Skeletal muscle tissue (tissue), 3 donors: ENCODE measurements at regions not wholly inside any gene's neighbourhood (a gene's known extent, or its start where the extent isn't known, plus 50 kb on each side); places are given as distances from the start of the nearest gene placed in this dataset.

Source experiments
- H3K27ac ChIP-seq: one replicate; pipeline ENCODE4 v1.7.0; 2013; ENCODE audit warnings: mild to moderate bottlenecking, low read depth, low read length, inconsistent platforms
- H3K27me3 ChIP-seq, 3 donors: one replicate each; pipeline ENCODE4 v1.7.0; 2013; ENCODE audit warnings: low read length in 3 of 3; ENCODE audit not compliant: control insufficient read depth in 3 of 3, insufficient read depth in 3 of 3
- H3K36me3 ChIP-seq, 3 donors: one replicate each; pipeline ENCODE4 v1.7.0; 2013; ENCODE audit warnings: low read length in 3 of 3; ENCODE audit not compliant: control insufficient read depth in 3 of 3, insufficient read depth in 3 of 3
- H3K4me1 ChIP-seq, 3 donors: one replicate each; pipeline ENCODE4 v1.7.0; 2013; ENCODE audit warnings: low read length in 3 of 3, mild to moderate bottlenecking in 3 of 3; ENCODE audit not compliant: control insufficient read depth in 3 of 3, insufficient read depth in 3 of 3
- H3K4me3 ChIP-seq, 3 donors: one replicate each; pipeline ENCODE4 v1.7.0; 2013; ENCODE audit warnings: low read length in 3 of 3
- H3K9ac ChIP-seq, 3 donors: one replicate each; pipeline ENCODE4 v1.7.0; 2013; ENCODE audit warnings: low read length in 3 of 3, mild to moderate bottlenecking in 3 of 3, moderate library complexity in 2 of 3, low read depth in 1 of 3
- H3K9me3 ChIP-seq, 3 donors: one replicate each; pipeline ENCODE4 v1.7.0; 2013; ENCODE audit warnings: low read length in 3 of 3; ENCODE audit not compliant: control insufficient read depth in 3 of 3
- donor health status: Osteomylitis.

DNA sequence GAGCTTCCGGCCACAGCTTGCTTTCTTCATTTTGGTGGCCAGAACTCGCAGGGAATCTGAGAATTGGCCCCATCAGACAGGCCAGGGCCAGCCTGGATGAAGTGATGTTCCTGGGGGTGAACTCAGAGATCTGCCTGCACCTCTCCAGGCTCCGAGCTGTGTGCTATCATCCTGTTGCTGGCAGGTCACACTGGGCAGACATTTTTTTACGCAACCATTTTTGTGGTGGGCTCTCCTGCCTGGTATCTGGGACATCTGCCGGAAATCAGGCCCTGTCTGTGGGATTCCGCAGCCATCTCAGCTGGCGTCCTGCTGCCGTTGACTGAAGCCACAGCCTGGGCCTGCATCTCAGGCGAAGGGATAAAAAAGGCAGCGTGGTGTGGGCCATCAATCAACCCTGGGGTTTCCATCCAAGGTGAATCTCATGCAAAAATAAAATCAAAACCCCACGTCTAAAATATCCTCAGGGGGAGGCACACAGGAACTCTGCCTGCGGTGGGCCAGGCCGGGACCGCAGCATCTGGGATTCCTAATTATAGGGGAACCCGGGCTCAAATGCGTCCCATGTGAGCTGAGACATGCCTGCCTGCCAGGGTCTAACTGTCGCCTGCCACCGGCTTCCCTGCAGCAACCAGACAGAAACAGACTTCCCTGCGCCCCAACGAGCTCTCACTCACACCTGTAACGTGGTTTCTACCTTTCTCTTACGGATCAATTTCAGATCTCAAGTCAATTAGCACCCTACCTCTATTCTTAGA lies 174.3 kb downstream of the SYK start:
- Histone ChIP-seq H3K27ac (no peak overlapping the region), H3K9ac (no peak overlapping the region), H3K9me3 (no peaks in the 10 kb centered on the region), H3K27me3 (peaks cover 0 to 5% (median 4%) of the 10 kb centered on the region in 3 donors), H3K36me3 (no peaks in the 10 kb centered on the region), H3K4me1 (no peaks in the 10 kb centered on the region), H3K4me3 (no peak overlapping the region)

DNA sequence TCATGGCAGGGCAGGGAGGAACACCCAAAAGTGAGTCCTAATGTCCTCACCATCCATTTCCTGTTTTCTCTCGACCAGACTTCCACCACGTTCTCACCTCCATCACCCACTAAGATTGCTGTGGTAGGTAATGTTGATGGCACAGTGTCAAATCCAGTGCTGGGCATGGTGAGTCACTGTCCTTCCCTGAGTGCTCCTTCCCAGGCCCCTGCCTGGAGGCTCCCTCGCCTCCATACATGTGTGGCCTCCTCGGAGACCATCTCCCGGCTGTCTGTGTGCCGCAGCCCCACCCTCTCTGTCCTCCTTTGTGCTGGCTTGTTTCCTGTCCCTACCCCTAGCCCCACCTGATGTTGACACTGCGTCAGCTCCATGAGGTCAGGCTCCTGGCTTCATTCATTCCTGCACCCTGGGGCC lies 177.5 kb downstream of the SYK start:
- Histone ChIP-seq H3K4me1 (no peaks in the 10 kb centered on the region), H3K9me3 (no peaks in the 10 kb centered on the region), H3K9ac (no peak overlapping the region), H3K27me3 (peaks cover 0 to 5% (median 4%) of the 10 kb centered on the region in 3 donors), H3K4me3 (no peak overlapping the region), H3K36me3 (no peaks in the 10 kb centered on the region), H3K27ac (no peak overlapping the region)

DNA sequence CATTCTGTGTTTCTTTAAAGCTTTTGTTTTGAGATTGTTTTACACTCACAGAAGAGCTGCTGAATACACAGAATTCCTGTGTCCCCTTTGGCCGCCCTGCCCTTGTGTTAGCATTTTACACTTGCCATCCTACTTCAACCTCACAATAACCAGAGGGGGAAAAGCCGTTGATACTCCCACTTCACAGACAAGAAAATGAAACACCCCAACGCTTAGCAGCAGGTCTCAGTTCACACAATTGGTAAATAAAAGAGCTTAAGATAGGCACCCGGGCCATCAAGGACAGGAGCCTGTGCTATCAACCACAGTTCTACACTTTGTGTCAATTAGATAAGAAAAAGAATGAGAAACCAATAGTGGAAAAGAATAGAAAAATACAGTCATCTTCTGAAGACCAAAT lies 178.0 kb downstream of the SYK start:
- Histone ChIP-seq H3K4me1 (no peaks in the 10 kb centered on the region), H3K27me3 (peaks cover 0 to 5% (median 4%) of the 10 kb centered on the region in 3 donors), H3K9ac (no peak overlapping the region), H3K9me3 (no peaks in the 10 kb centered on the region), H3K4me3 (no peak overlapping the region), H3K27ac (no peak overlapping the region), H3K36me3 (no peaks in the 10 kb centered on the region)

DNA sequence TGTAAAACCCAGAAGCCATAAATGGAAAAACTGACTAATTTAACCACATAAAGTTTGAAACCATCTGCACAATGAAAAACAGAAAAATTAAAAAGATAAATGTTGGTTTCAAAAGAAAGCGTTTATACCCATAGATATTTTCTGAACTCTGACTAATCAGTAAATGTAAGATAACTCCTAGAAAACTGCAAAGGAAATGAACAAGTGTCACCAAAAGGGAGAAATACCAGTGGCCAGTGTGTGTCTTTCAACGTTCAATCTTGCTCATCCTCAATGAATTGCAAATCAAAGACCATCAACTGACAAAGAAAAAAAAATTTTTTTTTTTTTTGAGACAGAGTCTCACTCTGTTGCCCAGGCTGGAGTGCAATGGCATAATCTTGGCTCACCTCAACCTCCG lies 180.1 kb downstream of the SYK start:
- Histone ChIP-seq H3K4me1 (no peaks in the 10 kb centered on the region), H3K9me3 (no peaks in the 10 kb centered on the region), H3K27ac (no peak overlapping the region), H3K36me3 (no peaks in the 10 kb centered on the region), H3K9ac (no peak overlapping the region), H3K27me3 (peaks cover 0 to 5% (median 0%) of the 10 kb centered on the region in 3 donors), H3K4me3 (no peak overlapping the region)

DNA sequence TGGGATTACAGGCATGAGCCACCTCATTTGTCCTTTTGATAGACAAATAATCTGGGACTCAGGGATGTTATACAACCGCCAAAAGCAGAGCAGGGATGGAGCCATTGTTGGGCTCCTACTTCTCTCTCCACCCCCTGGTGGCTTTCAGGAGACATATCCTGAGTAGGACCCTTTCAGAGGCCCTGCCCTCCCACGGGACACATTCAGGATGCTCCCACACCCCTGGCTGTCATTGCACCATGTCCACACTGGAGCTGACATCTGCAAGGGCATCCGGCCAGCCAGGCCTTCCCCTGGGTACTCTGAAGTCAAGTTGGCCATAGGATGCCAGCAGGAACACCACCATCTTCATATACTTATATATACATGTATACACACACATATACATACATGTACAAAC lies 181.8 kb downstream of the SYK start:
- no peak overlapping the region for H3K9ac ChIP-seq
- H3K4me3 ChIP-seq = no peak overlapping the region
- H3K4me1 ChIP-seq = no peaks in the 10 kb centered on the region
- H3K9me3 ChIP-seq = no peaks in the 10 kb centered on the region
- peaks cover 0 to 5% (median 0%) of the 10 kb centered on the region in 3 donors for H3K27me3 ChIP-seq
- H3K27ac ChIP-seq = no peak overlapping the region
- H3K36me3 ChIP-seq = no peaks in the 10 kb centered on the region

DNA sequence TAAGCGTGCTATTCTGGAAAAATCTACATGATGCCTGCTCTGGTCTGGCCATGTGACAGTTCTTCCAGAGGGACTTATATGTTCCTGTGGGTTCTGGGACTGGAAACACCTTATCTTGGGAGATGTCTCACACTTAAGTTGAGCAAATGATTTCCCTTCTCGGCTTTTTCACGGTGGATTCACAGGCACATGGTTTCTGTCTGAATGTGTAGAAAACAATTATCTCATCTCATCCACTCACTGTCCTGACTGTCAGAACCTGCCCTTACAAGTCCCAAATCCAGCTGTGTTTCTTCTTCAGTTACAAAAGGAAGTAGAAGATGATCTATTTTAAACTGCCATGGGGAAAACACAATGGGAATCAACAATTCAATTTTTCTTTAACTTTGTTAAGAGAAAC lies 184.0 kb downstream of the SYK start:
- H3K4me3 ChIP-seq = no peak overlapping the region
- no peaks in the 10 kb centered on the region for H3K36me3 ChIP-seq
- no peaks in the 10 kb centered on the region for H3K9me3 ChIP-seq
- H3K27me3 ChIP-seq = no peaks in the 10 kb centered on the region
- H3K4me1 ChIP-seq = no peaks in the 10 kb centered on the region
- no peak overlapping the region for H3K9ac ChIP-seq
- H3K27ac ChIP-seq = no peak overlapping the region

DNA sequence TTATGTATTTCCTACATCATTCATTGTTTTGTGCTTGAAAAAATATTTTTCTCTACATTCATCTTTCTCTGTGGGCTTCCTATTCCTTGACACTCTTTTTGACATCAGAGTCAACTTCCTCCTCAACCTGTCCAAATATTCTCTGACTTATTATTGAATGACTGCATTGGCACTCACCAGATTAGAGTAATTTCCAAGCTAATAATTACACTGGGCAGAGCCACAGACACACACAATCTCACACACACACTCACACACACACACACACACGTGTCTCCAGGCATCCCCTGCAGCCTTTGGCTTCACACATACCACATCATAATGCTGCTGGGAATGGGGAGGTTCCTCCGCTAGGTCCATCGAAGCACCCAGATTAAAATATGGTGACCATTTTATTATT lies 184.5 kb downstream of the SYK start:
- no peak overlapping the region for H3K27ac ChIP-seq
- no peaks in the 10 kb centered on the region for H3K9me3 ChIP-seq
- no peaks in the 10 kb centered on the region for H3K27me3 ChIP-seq
- no peaks in the 10 kb centered on the region for H3K36me3 ChIP-seq
- H3K9ac ChIP-seq = no peak overlapping the region
- H3K4me3 ChIP-seq = no peak overlapping the region
- no peaks in the 10 kb centered on the region for H3K4me1 ChIP-seq

DNA sequence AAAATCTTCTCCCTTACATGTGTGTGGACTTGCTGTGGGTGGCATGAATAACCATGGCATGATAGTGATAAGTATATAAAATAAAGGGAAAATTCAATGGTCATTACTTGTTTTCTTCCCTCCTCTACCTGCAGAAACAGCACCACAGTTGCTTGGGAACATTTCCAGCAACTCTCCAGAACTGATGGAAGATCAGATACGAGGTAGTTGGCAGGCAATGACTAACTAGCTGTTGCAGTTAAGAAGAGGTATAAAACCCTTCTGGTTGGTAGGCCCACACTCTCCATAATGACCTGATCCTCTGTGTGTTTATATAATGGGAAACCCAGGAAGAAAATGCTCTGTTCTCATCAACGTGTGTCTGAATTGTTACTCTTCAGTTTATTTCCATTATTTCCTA lies 185.9 kb downstream of the SYK start:
- no peak overlapping the region for H3K27ac ChIP-seq
- no peak overlapping the region for H3K4me3 ChIP-seq
- H3K36me3 ChIP-seq = no peaks in the 10 kb centered on the region
- H3K4me1 ChIP-seq = no peaks in the 10 kb centered on the region
- no peak overlapping the region for H3K9ac ChIP-seq
- H3K27me3 ChIP-seq = no peaks in the 10 kb centered on the region
- no peaks in the 10 kb centered on the region for H3K9me3 ChIP-seq

DNA sequence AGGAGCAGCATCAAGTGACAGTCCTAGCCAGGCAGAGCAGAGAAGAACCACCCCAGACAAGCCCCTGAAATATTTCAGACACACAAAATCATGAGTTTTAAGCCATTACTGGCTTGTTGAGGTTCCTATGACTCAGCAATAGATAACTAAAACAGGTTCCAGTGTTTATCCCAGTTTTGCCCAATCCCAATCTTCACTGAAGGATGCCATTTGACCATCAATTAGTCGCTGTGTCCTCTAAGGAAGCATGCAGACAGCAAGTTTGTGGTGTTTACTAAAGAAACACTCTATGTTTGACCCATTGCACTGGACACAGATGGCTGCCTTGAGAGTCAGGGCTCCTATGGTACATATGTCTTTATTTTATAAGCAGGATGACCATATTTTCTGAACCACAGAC lies 186.7 kb downstream of the SYK start:
- no peaks in the 10 kb centered on the region for H3K27me3 ChIP-seq
- no peak overlapping the region for H3K9ac ChIP-seq
- no peak overlapping the region for H3K27ac ChIP-seq
- H3K9me3 ChIP-seq = no peaks in the 10 kb centered on the region
- no peaks in the 10 kb centered on the region for H3K36me3 ChIP-seq
- H3K4me3 ChIP-seq = no peak overlapping the region
- no peaks in the 10 kb centered on the region for H3K4me1 ChIP-seq

DNA sequence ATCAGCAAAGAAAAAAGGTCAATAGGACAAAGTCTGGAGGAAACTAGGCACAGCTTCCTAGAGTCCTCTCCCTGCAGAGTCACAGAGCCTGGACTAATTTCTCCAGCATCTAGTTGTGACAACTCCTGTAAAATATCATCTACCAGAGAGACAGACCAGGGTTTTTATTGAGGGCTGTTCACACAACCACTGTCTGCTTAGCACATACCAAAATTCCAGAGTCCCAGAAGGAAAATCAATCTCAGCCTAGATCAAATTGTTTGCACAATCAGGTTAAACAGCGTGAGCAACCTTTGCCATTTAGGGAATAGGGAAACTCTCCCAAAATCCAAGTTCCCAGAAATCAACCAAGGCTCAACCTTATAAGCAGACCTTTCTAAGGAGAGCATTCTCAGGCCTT lies 190.3 kb downstream of the SYK start:
- H3K9me3 ChIP-seq = no peaks in the 10 kb centered on the region
- no peak overlapping the region for H3K4me3 ChIP-seq
- no peak overlapping the region for H3K27ac ChIP-seq
- no peaks in the 10 kb centered on the region for H3K4me1 ChIP-seq
- no peaks in the 10 kb centered on the region for H3K36me3 ChIP-seq
- H3K27me3 ChIP-seq = no peaks in the 10 kb centered on the region
- no peak overlapping the region for H3K9ac ChIP-seq
